HepG2 (cell line): ENCODE measurements at regions not wholly inside any gene's neighbourhood (a gene's known extent, or its start where the extent isn't known, plus 50 kb on each side); places are given as distances from the start of the nearest gene placed in this dataset.

Experiments used
- ATAC-seq: fragments of 200-7000 bp; cut with Tn5 transposase; 3 replicates; pipeline ENCODE4 v1.9.1; 2020; ENCODE audit warnings: mild to moderate bottlenecking, moderate library complexity
- BruUV-seq: library from RNA; stranded (reverse); fragments of 400-500 nt; replicated peaks from 2 replicates; lab custom pipeline; 2021; lab: Mats Ljungman, UMichigan
- CTCF ChIA-PET: fragments of 300-600 bp; formaldehyde crosslinking; extraction: SDS; loops from one replicate; lab custom pipeline; 2021; ENCODE audit warnings: low total read pairs, inconsistent platforms, low intra/inter-chr PET ratio; lab: Yijun Ruan, JAX
- POLR2A ChIA-PET: fragments of 350-600 bp; sonication (Branson Sonifier 250); formaldehyde crosslinking; loops from one replicate; lab custom pipeline; 2020; ENCODE audit warnings: antibody characterized with exemption, inconsistent platforms; lab: Yijun Ruan, JAX
- DNase-seq: peaks from one replicate; pipeline ENCODE4 v3.0.0-alpha.2; 2015; ENCODE audit warnings: low spot score
- FAIRE-seq: peaks from 3 replicates; lab custom pipeline; 2011; peaks lifted over from hg19 to GRCh38; lab: Jason Lieb, UNC
- H2AFZ ChIP-seq: one replicate; pipeline ENCODE4 v1.6.1; 2011; ENCODE audit warnings: low read length, inconsistent platforms
- H3K27ac ChIP-seq: fragments of 300-600 bp; 3 replicates; pipeline ENCODE4 v1.8.0; 2011; ENCODE audit warnings: mixed run types, mild to moderate bottlenecking, mixed read lengths, low read length, inconsistent platforms; ENCODE audit not compliant: insufficient read depth; ENCODE audit errors: extremely low read length
- H3K27me3 ChIP-seq, 2 experiments: fragments of 200-600 bp in 1 of 2; 2 replicates in 1 of 2; 3 replicates in 1 of 2; pipeline versions ENCODE4 v1.6.0 to v1.8.0; 2011; ENCODE audit warnings: low read length in 2 of 2, mild to moderate bottlenecking in 2 of 2, moderate library complexity in 2 of 2, inconsistent platforms in 1 of 2; ENCODE audit not compliant: insufficient read depth in 2 of 2, control insufficient read depth in 1 of 2
- H3K36me3 ChIP-seq, 2 experiments: fragments of 200-600 bp in 1 of 2; replicated peaks in 1 of 2; 2 replicates in 1 of 2; 3 replicates in 1 of 2; pipeline versions ENCODE4 v1.5.1 to v1.8.0; 2011; ENCODE audit warnings: low read length in 2 of 2, inconsistent platforms in 1 of 2; ENCODE audit not compliant: insufficient read depth in 2 of 2, control insufficient read depth in 1 of 2
- H3K4me1 ChIP-seq: 2 replicates; pipeline ENCODE4 v1.5.1; 2012; ENCODE audit warnings: low read length, inconsistent platforms; ENCODE audit not compliant: insufficient read depth
- H3K4me2 ChIP-seq: 2 replicates; pipeline ENCODE4 v1.6.0; 2011; ENCODE audit warnings: low read depth, low read length, inconsistent platforms
- H3K4me3 ChIP-seq, 3 experiments: fragments of 200-600 bp in 1 of 3; sonication (generic), shearing (Covaris generic) in 1 of 3; replicated peaks in 1 of 3; 2 replicates each; pipeline ENCODE4 v1.5.1; 2011 to 2016; ENCODE audit warnings: low read length in 3 of 3, inconsistent platforms in 2 of 3, low read depth in 2 of 3, mild to moderate bottlenecking in 2 of 3, control low read depth in 1 of 3, mixed read lengths in 1 of 3; ENCODE audit not compliant: insufficient read depth in 1 of 3
- H3K79me2 ChIP-seq: one replicate; pipeline ENCODE4 v1.6.1; 2011; ENCODE audit warnings: low read length, inconsistent platforms; ENCODE audit not compliant: insufficient read depth
- H3K9ac ChIP-seq: 2 replicates; pipeline ENCODE4 v1.6.0; 2011; ENCODE audit warnings: mild to moderate bottlenecking, low read depth, low read length, inconsistent platforms; ENCODE audit not compliant: insufficient read depth
- H3K9me3 ChIP-seq: 2 replicates; pipeline ENCODE4 v1.5.1; 2012; ENCODE audit warnings: mild to moderate bottlenecking, low read length
- H4K20me1 ChIP-seq: 2 replicates; pipeline ENCODE4 v1.6.0; 2011; ENCODE audit warnings: inconsistent platforms, mild to moderate bottlenecking, low read length, moderate library complexity; ENCODE audit not compliant: insufficient read depth
- EEA1 ChIP-seq: sonication (generic); formaldehyde crosslinking; IDR thresholded peaks from 2 replicates; pipeline ENCODE4 v1.5.1; 2020; ENCODE audit warnings: mild to moderate bottlenecking, missing genetic modification reagents, borderline replicate concordance
- HIVEP1 ChIP-seq: sonication (generic); formaldehyde crosslinking; IDR thresholded peaks from 2 replicates; pipeline ENCODE4 v1.4.0; 2020; ENCODE audit warnings: mild to moderate bottlenecking, missing genetic modification reagents
- HNRNPL ChIP-seq: fragments of 200-400 bp; formaldehyde crosslinking; IDR thresholded peaks from 2 replicates; pipeline ENCODE4 v1.6.1; 2017; ENCODE audit warnings: mild to moderate bottlenecking, low read depth, low read length
- MTA1 ChIP-seq: sonication (generic); formaldehyde crosslinking; IDR thresholded peaks from 2 replicates; pipeline ENCODE4 v1.4.0; 2020; ENCODE audit warnings: missing genetic modification reagents, mild to moderate bottlenecking, borderline replicate concordance
- MTF1 ChIP-seq: sonication (generic); formaldehyde crosslinking; IDR thresholded peaks from 2 replicates; pipeline ENCODE4 v1.5.0; 2020; ENCODE audit warnings: missing genetic modification reagents
- NR2F1 ChIP-seq, 2 experiments: fragments of 450-650 bp in 1 of 2; formaldehyde crosslinking in 1 of 2; IDR thresholded peaks; 2 replicates each; pipeline versions ENCODE4 v1.5.0 to v1.6.1; 2016 to 2020; ENCODE audit warnings: mild to moderate bottlenecking in 1 of 2, missing compliant biosample characterization in 1 of 2, missing genetic modification reagents in 1 of 2, moderate library complexity in 1 of 2
- RXRA ChIP-seq: sonication (generic); formaldehyde crosslinking; IDR thresholded peaks from 2 replicates; pipeline ENCODE4 v1.5.1; 2020; ENCODE audit warnings: missing genetic modification reagents
- ZSCAN31 ChIP-seq: sonication (generic); formaldehyde crosslinking; IDR thresholded peaks from 2 replicates; pipeline ENCODE4 v1.5.0; 2020; ENCODE audit warnings: low read depth, mild to moderate bottlenecking, missing genetic modification reagents
- ZUFSP ChIP-seq: sonication (generic); formaldehyde crosslinking; IDR thresholded peaks from 2 replicates; pipeline ENCODE4 v1.9.0; 2021; ENCODE audit warnings: missing genetic modification reagents, mild to moderate bottlenecking, borderline replicate concordance
- WGBS: methylation state at CpG from one replicate; pipeline ENCODE4 v1.1.6; 2017; ENCODE audit warnings: low lambda C conversion rate; 5-methylcytosine and 5-hydroxymethylcytosine counted together
- in situ Hi-C: cut with HindIII; loops from 2 replicates; pipeline ENCODE4 v1.10.0; 2017; ENCODE audit warnings: low pct_unique_long_range_greater_than_20kb; ENCODE audit not compliant: extremely low pct_ligation_motif_present
- intact Hi-C: fragments of 100-400 bp; cut with micrococcal nuclease; formaldehyde crosslinking; loops from one replicate; pipeline ENCODE4 v1.10.0; 2022; ENCODE audit not compliant: unreplicated experiment
- TF ChIP-seq, protein P1 (sequence below): sonication (generic); formaldehyde crosslinking; IDR thresholded peaks from 2 replicates; pipeline ENCODE4 v1.8.0; 2022; ENCODE audit warnings: low read depth, missing genetic modification reagents
- TF ChIP-seq, protein P2 (sequence below): sonication (generic); formaldehyde crosslinking; IDR thresholded peaks from 2 replicates; pipeline ENCODE4 v1.4.0; 2020; ENCODE audit warnings: mild to moderate bottlenecking, missing genetic modification reagents

GRCh38 chr11:83392556-83392955, 106.4 kb upstream of the CCDC90B start (continued):
- TF ChIP-seq EEA1 (no peak), MTF1 (CRISPR knock-in tag) (no peak), ZSCAN31 (CRISPR knock-in tag) (no peak), NR2F1 (CRISPR knock-in tag; IDR thresholded peaks at IDR 0.05) (no peak), ZUFSP (CRISPR knock-in tag) (no peak)

DNA sequence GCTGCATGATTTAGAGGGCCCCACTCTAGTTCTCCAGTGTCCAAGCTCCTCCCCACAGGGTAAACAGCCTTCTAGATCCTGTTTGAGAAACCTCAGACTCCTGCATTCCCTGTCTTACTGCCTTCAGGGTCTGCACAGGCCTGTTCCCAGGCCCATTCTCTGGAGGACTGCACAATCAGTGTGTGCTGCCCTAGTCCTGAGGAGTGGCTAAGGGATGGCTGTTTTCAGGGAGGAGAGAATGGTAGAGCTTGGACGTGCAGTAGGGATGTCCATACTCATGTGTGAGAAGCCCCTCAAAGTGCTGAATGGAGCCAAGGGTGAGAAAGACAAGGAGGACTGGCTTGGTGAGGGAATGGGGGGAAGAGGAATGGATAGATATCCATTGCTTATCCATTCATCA, 103.8 kb upstream of the CCDC90B start:
- WGBS: 0% methylated on average over 1 of the region's 1 CpG
- TF ChIP-seq, protein P1, sequence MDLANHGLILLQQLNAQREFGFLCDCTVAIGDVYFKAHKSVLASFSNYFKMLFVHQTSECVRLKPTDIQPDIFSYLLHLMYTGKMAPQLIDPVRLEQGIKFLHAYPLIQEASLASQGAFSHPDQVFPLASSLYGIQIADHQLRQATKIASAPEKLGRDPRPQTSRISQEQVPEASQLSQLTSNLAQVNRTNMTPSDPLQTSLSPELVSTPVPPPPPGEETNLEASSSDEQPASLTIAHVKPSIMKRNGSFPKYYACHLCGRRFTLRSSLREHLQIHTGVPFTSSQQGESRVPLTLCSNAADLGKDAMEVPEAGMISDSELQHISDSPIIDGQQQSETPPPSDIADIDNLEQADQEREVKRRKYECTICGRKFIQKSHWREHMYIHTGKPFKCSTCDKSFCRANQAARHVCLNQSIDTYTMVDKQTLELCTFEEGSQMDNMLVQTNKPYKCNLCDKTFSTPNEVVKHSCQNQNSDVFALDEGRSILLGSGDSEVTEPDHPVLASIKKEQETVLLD (CRISPR knock-in tag): no peak
- TF ChIP-seq HNRNPL (no peak), RXRA (CRISPR knock-in tag) (no peak), HIVEP1 (CRISPR knock-in tag) (no peak), MTA1 (no peak)
- TF ChIP-seq, protein P2, sequence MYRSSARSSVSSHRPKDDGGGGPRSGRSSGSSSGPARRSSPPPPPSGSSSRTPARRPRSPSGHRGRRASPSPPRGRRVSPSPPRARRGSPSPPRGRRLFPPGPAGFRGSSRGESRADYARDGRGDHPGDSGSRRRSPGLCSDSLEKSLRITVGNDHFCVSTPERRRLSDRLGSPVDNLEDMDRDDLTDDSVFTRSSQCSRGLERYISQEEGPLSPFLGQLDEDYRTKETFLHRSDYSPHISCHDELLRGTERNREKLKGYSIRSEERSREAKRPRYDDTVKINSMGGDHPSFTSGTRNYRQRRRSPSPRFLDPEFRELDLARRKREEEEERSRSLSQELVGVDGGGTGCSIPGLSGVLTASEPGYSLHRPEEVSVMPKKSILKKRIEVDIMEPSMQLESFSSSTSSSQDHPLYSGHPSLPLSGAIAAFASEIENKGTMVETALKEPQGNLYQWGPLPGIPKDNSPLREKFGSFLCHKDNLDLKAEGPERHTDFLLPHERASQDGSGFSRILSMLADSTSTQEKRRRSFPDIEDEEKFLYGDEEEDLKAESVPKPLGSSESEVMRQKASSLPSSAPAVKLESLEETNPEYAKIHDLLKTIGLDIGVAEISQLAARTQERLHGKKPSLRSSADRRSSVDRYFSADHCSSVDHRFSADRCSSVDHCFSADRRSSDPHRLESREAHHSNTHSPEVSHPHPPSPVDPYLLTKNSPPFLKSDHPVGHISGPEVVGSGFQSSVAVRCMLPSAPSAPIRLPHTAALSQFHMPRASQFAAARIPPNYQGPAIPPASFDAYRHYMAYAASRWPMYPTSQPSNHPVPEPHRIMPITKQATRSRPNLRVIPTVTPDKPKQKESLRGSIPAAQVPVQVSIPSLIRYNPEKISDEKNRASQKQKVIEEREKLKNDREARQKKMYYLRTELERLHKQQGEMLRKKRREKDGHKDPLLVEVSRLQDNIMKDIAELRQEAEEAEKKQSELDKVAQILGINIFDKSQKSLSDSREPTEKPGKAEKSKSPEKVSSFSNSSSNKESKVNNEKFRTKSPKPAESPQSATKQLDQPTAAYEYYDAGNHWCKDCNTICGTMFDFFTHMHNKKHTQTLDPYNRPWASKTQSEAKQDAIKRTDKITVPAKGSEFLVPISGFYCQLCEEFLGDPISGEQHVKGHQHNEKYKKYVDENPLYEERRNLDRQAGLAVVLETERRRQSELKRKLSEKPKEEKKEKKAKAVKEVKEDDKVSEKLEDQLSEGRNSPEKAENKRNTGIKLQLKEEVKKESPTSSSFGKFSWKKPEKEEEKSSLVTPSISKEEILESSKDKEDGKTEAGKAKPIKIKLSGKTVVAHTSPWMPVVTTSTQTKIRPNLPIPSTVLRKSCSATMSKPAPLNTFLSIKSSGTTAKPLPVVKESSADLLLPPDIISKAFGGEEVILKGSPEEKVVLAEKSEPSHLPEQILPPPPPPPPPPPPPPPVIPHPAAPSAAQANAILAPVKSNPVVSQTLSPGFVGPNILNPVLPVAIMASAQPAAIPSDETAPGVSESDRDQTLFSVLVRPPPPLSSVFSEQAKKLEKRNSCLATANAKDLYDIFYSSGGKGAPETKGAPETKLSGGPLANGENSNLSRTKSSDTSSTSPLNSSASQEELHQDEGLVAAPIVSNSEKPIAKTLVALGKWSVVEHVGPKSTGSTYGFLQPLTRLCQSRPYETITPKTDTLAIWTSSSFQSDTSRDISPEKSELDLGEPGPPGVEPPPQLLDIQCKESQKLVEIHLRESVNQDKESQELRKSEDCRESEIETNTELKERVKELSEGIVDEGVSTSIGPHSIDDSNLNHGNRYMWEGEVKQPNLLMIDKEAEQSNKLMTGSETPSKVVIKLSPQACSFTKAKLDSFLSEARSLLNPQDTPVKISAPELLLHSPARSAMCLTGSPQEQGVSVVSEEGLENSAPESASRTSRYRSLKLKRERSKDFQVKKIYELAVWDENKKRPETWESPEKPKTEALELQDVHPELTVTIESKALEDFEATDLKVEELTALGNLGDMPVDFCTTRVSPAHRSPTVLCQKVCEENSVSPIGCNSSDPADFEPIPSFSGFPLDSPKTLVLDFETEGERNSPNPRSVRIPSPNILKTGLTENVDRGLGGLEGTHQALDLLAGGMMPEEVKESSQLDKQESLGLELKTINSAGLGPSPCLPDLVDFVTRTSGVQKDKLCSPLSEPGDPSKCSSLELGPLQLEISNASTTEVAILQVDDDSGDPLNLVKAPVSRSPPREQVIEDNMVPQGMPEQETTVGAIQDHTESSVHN (CRISPR knock-in tag): no peak

More for the DNA sequence above, 103.8 kb upstream of the CCDC90B start:
- Histone ChIP-seq H2AFZ (no peak overlapping the region), H3K4me3 (no peak overlapping the region), H3K36me3 (no peaks in the 10 kb centered on the region), H3K9me3 (no peaks in the 10 kb centered on the region; the same call in 1 of the 2 replicates), H3K27me3 (no peaks in the 10 kb centered on the region), H4K20me1 (no peaks in the 10 kb centered on the region), H3K9ac (no peak overlapping the region), H3K27ac (no peak overlapping the region), H3K4me2 (no peak overlapping the region), H3K79me2 (no peaks in the 10 kb centered on the region), H3K4me1 (no peaks in the 10 kb centered on the region)
- POLR2A ChIA-PET: no interaction called here
- in situ Hi-C loops (no loop called here), intact Hi-C loops (no loop called here)
- no peak for ATAC-seq
- no TSS peak for BruUV-seq
- CTCF ChIA-PET: no interaction called here
- no peak for DNase-seq
- no peak for FAIRE-seq
